HCT116 (cell line): ENCODE measurements at regions not wholly inside any gene's neighbourhood (a gene's known extent, or its start where the extent isn't known, plus 50 kb on each side); places are given as distances from the start of the nearest gene placed in this dataset.

ENCODE experiments used
- ATAC-seq: fragments of 200-7000 bp; cut with Tn5 transposase; 2 replicates; pipeline ENCODE4 v1.9.1; 2020; ENCODE audit warnings: mild to moderate bottlenecking, moderate library complexity
- BruUV-seq: library from RNA; stranded (reverse); fragments of 400-500 nt; replicated peaks from 2 replicates; lab custom pipeline; 2021; lab: Mats Ljungman, UMichigan
- CTCF ChIA-PET: fragments of 300-600 bp; sonication (Branson Sonifier 250); formaldehyde crosslinking; loops from one replicate; lab custom pipeline; 2021; ENCODE audit warnings: antibody characterized with exemption; lab: Charles Lee
- POLR2A ChIA-PET: fragments of 300-600, 350-600 bp; sonication (Branson Sonifier 250); formaldehyde crosslinking; loops from one replicate; lab custom pipeline; 2021; ENCODE audit warnings: antibody characterized with exemption; lab: Charles Lee
- RAD21 ChIA-PET, 2 experiments: fragments of 300-600 bp; sonication (Branson Sonifier 250); formaldehyde crosslinking; loops; one replicate each; lab custom pipeline; 2023; ENCODE audit warnings: low total read pairs in 2 of 2; ENCODE audit not compliant: uncharacterized antibody in 2 of 2, unreplicated experiment in 2 of 2, low non-redundant PET in 1 of 2; lab: Charles Lee
- DNase-seq: peaks from one replicate; pipeline ENCODE4 v3.0.0-alpha.2; 2010; ENCODE audit warnings: low read depth, low spot score
- H2AFZ ChIP-seq: fragments of 200-600 bp; shearing (Covaris generic), sonication (generic); 2 replicates; pipeline ENCODE4 v1.6.1; 2017; ENCODE audit warnings: low read depth, mixed run types, mixed read lengths, antibody characterized with exemption, low read length; ENCODE audit not compliant: poor library complexity, severe bottlenecking
- H3K27ac ChIP-seq: 2 replicates; pipeline ENCODE4 v1.5.1; 2012; ENCODE audit warnings: low read depth, low read length
- H3K27me3 ChIP-seq: fragments of 200-600 bp; sonication (generic); 2 replicates; pipeline ENCODE4 v1.6.1; 2016; ENCODE audit warnings: mixed run types, low read length, mixed read lengths; ENCODE audit not compliant: insufficient read depth
- H3K36me3 ChIP-seq, 2 experiments: fragments of 200-500 bp in 1 of 2; fragments of 200-600 bp in 1 of 2; sonication (Bioruptor generic) in 1 of 2; sonication (generic) in 1 of 2; 2 replicates each; pipeline versions ENCODE4 v1.5.1 to v1.6.1; 2014 to 2016; ENCODE audit warnings: low read length in 2 of 2, inconsistent platforms in 1 of 2, mixed read lengths in 1 of 2, mixed run types in 1 of 2; ENCODE audit not compliant: insufficient read depth in 2 of 2, control insufficient read depth in 1 of 2
- H3K4me1 ChIP-seq, 2 experiments: fragments of 200-600 bp in 1 of 2; sonication (generic) in 1 of 2; 2 replicates each; pipeline versions ENCODE4 v1.5.1 to v1.6.1; 2012 to 2017; ENCODE audit warnings: low read length in 2 of 2, inconsistent platforms in 1 of 2, mild to moderate bottlenecking in 1 of 2, mixed read lengths in 1 of 2, mixed run types in 1 of 2, moderate library complexity in 1 of 2; ENCODE audit not compliant: insufficient read depth in 2 of 2, control insufficient read depth in 1 of 2
- H3K4me2 ChIP-seq: fragments of 200-600 bp; sonication (generic); 2 replicates; pipeline ENCODE4 v1.6.1; 2017; ENCODE audit warnings: mixed run types, low read length, mixed read lengths
- H3K4me3 ChIP-seq, 2 experiments: fragments of 200-600 bp in 1 of 2; sonication (generic) in 1 of 2; replicated peaks in 1 of 2; 2 replicates each; pipeline ENCODE4 v1.5.1; 2011 to 2016; ENCODE audit warnings: low read length in 2 of 2, control low read depth in 1 of 2, low read depth in 1 of 2, mild to moderate bottlenecking in 1 of 2, mixed read lengths in 1 of 2, mixed run types in 1 of 2
- H3K79me2 ChIP-seq: fragments of 200-600 bp; sonication (generic); 2 replicates; pipeline ENCODE4 v1.6.1; 2017; ENCODE audit warnings: mild to moderate bottlenecking, mixed run types, low read length, moderate library complexity, mixed read lengths; ENCODE audit not compliant: insufficient read depth
- H3K9ac ChIP-seq: fragments of 200-600 bp; sonication (generic); 2 replicates; pipeline ENCODE4 v1.6.1; 2016; ENCODE audit warnings: low read length, mixed read lengths
- H3K9me2 ChIP-seq: fragments of 200-600 bp; sonication (generic), shearing (Covaris generic); 2 replicates; pipeline ENCODE4 v1.6.1; 2017; ENCODE audit warnings: mixed run types, mild to moderate bottlenecking, moderate library complexity; ENCODE audit not compliant: insufficient read depth
- H3K9me3 ChIP-seq, 2 experiments: fragments of 200-500 bp in 1 of 2; fragments of 200-600 bp in 1 of 2; sonication (Bioruptor generic) in 1 of 2; sonication (generic) in 1 of 2; 2 replicates each; pipeline ENCODE4 v1.6.1; 2014 to 2017; ENCODE audit warnings: low read length in 2 of 2, mixed read lengths in 2 of 2, inconsistent platforms in 1 of 2, low read depth in 1 of 2, mild to moderate bottlenecking in 1 of 2, mixed run types in 1 of 2, moderate library complexity in 1 of 2; ENCODE audit not compliant: control insufficient read depth in 1 of 2, insufficient read depth in 1 of 2
- H4K20me1 ChIP-seq: fragments of 200-600 bp; sonication (generic), shearing (Covaris generic); 2 replicates; pipeline ENCODE4 v1.6.1; 2017; ENCODE audit warnings: mixed run types, mild to moderate bottlenecking, moderate library complexity; ENCODE audit not compliant: insufficient read depth
- ATF3 ChIP-seq: IDR thresholded peaks from 2 replicates; pipeline ENCODE4 v1.6.1; 2012
- CBX3 ChIP-seq: IDR thresholded peaks from 2 replicates; pipeline ENCODE4 v1.6.1; 2012; ENCODE audit warnings: low read depth
- CEBPB ChIP-seq: IDR thresholded peaks from 2 replicates; pipeline ENCODE4 v1.6.1; 2012; ENCODE audit warnings: low read depth
- EGR1 ChIP-seq: IDR thresholded peaks from 2 replicates; pipeline ENCODE4 v1.6.1; 2012; ENCODE audit warnings: low read depth
- ELF1 ChIP-seq: IDR thresholded peaks from 2 replicates; pipeline ENCODE4 v1.6.1; 2012; ENCODE audit warnings: low read depth, borderline replicate concordance
- EZH2phosphoT487 ChIP-seq: fragments of 200-600 bp; IDR thresholded peaks from 2 replicates; pipeline ENCODE4 v1.6.1; 2018; ENCODE audit warnings: antibody characterized with exemption, borderline replicate concordance
- JUND ChIP-seq: IDR thresholded peaks from 2 replicates; pipeline ENCODE4 v1.6.1; 2012
- MAX ChIP-seq: IDR thresholded peaks from 2 replicates; pipeline ENCODE4 v1.6.1; 2012
- POLR2A ChIP-seq: IDR thresholded peaks from 2 replicates; pipeline ENCODE4 v1.7.0; 2011; ENCODE audit warnings: borderline replicate concordance; ENCODE audit not compliant: insufficient read depth, insufficient read length; ENCODE audit errors: extremely low read depth
- RAD21 ChIP-seq: IDR thresholded peaks from 2 replicates; pipeline ENCODE4 v1.6.1; 2012; ENCODE audit warnings: low read depth, mild to moderate bottlenecking
- SIN3A ChIP-seq: IDR thresholded peaks from 2 replicates; pipeline ENCODE4 v1.6.1; 2012; ENCODE audit warnings: low read depth
- SRF ChIP-seq: IDR thresholded peaks from 2 replicates; pipeline ENCODE4 v1.6.1; 2012; ENCODE audit warnings: low read depth
- TCF7L2 ChIP-seq: IDR thresholded peaks from 2 replicates; pipeline ENCODE4 v1.7.0; 2011; ENCODE audit warnings: borderline replicate concordance, inconsistent platforms; ENCODE audit not compliant: insufficient read depth, insufficient read length; ENCODE audit errors: extremely low read depth
- ZFX ChIP-seq: fragments of 450-650 bp; IDR thresholded peaks from 2 replicates; pipeline ENCODE4 v1.6.1; 2017
- ZNF274 ChIP-seq: fragments of 200-500 bp; sonication (Bioruptor generic); IDR thresholded peaks from 2 replicates; pipeline ENCODE4 v1.6.1; 2014; ENCODE audit warnings: mild to moderate bottlenecking, low read depth, low read length, inconsistent platforms
- intact Hi-C: fragments of 100-400 bp; cut with micrococcal nuclease; formaldehyde crosslinking; loops from 2 replicates; pipeline ENCODE4 v1.10.0; 2022
- TF ChIP-seq, protein P1 (sequence below): IDR thresholded peaks from 2 replicates; pipeline ENCODE4 v1.6.1; 2012; ENCODE audit warnings: low read depth
- TF ChIP-seq, protein P2 (sequence below): IDR thresholded peaks from 2 replicates; pipeline ENCODE4 v1.6.1; 2011; ENCODE audit warnings: mild to moderate bottlenecking, low read length, moderate library complexity; ENCODE audit not compliant: insufficient replicate concordance; ENCODE audit errors: extremely low read depth

DNA sequence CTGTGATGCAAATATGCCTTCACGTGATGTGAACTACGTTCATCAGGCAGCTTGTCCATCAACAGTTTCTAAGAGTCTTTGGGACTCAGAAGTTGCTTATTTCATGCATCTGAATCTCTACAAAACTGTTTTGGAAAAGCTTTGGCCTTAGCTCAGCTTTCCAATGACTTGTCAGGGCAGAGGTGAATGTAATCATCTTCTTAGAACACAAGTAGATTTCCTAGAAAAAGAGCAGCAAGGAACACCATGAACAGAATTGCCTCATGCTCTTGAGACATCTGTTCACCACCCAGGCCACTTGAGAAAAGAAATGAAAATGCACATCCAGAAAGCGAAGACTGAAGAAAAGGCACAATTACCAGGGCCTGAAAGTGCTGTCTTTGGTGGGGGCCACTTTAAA lies 105.8 kb upstream of the PDHA1 start:
- intact Hi-C loops: no loop called here
- RAD21 ChIA-PET: no interaction called here
- ATAC-seq (no peak), DNase-seq (no peak)
- H4K20me1 ChIP-seq: no peaks in the 10 kb centered on the region
- no peak overlapping the region for H3K27ac ChIP-seq
- H3K9ac ChIP-seq: no peak overlapping the region
- no peak overlapping the region for H3K4me3 ChIP-seq
- H3K36me3 ChIP-seq: no peaks in the 10 kb centered on the region
- TF ChIP-seq JUND (no peak), ZFX (no peak), CBX3 (no peak), EGR1 (no peak)
- POLR2A ChIA-PET: no interaction called here
- BruUV-seq: no TSS peak
- H3K4me2 ChIP-seq: no peak overlapping the region
- H3K79me2 ChIP-seq: no peaks in the 10 kb centered on the region
- H3K4me1 ChIP-seq: no peaks in the 10 kb centered on the region
- no peaks in the 10 kb centered on the region for H3K27me3 ChIP-seq
- H3K9me2 ChIP-seq: no peaks in the 10 kb centered on the region
- no peaks in the 10 kb centered on the region for H3K9me3 ChIP-seq
- H2AFZ ChIP-seq: no peak overlapping the region
- CTCF ChIA-PET: no interaction called here

- H3K27ac ChIP-seq: no peak overlapping the region
- H3K4me1 ChIP-seq: no peaks in the 10 kb centered on the region
- no peak overlapping the region for H3K4me2 ChIP-seq
- no peaks in the 10 kb centered on the region for H3K9me2 ChIP-seq
- ChIA-PET CTCF (no interaction called here), POLR2A (no interaction called here), RAD21 (no interaction called here)
- no peaks in the 10 kb centered on the region for H3K9me3 ChIP-seq
- ATAC-seq: no peak
- H3K79me2 ChIP-seq: no peaks in the 10 kb centered on the region
- no peaks in the 10 kb centered on the region for H3K27me3 ChIP-seq
- TF ChIP-seq TCF7L2 (no peak), EGR1 (no peak), CBX3 (no peak), ELF1 (no peak), ZNF274 (no peak), CEBPB (no peak), SIN3A (no peak), MAX (no peak), SRF (no peak), POLR2A (no peak), EZH2phosphoT487 (no peak), JUND (no peak), RAD21 (no peak), ATF3 (no peak)
- TF ChIP-seq, protein P1, sequence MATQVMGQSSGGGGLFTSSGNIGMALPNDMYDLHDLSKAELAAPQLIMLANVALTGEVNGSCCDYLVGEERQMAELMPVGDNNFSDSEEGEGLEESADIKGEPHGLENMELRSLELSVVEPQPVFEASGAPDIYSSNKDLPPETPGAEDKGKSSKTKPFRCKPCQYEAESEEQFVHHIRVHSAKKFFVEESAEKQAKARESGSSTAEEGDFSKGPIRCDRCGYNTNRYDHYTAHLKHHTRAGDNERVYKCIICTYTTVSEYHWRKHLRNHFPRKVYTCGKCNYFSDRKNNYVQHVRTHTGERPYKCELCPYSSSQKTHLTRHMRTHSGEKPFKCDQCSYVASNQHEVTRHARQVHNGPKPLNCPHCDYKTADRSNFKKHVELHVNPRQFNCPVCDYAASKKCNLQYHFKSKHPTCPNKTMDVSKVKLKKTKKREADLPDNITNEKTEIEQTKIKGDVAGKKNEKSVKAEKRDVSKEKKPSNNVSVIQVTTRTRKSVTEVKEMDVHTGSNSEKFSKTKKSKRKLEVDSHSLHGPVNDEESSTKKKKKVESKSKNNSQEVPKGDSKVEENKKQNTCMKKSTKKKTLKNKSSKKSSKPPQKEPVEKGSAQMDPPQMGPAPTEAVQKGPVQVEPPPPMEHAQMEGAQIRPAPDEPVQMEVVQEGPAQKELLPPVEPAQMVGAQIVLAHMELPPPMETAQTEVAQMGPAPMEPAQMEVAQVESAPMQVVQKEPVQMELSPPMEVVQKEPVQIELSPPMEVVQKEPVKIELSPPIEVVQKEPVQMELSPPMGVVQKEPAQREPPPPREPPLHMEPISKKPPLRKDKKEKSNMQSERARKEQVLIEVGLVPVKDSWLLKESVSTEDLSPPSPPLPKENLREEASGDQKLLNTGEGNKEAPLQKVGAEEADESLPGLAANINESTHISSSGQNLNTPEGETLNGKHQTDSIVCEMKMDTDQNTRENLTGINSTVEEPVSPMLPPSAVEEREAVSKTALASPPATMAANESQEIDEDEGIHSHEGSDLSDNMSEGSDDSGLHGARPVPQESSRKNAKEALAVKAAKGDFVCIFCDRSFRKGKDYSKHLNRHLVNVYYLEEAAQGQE: no peak
- TF ChIP-seq, protein P2, sequence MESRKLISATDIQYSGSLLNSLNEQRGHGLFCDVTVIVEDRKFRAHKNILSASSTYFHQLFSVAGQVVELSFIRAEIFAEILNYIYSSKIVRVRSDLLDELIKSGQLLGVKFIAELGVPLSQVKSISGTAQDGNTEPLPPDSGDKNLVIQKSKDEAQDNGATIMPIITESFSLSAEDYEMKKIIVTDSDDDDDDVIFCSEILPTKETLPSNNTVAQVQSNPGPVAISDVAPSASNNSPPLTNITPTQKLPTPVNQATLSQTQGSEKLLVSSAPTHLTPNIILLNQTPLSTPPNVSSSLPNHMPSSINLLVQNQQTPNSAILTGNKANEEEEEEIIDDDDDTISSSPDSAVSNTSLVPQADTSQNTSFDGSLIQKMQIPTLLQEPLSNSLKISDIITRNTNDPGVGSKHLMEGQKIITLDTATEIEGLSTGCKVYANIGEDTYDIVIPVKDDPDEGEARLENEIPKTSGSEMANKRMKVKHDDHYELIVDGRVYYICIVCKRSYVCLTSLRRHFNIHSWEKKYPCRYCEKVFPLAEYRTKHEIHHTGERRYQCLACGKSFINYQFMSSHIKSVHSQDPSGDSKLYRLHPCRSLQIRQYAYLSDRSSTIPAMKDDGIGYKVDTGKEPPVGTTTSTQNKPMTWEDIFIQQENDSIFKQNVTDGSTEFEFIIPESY: no peak
- TF ChIP-seq, all 23 proteins: peak for 0
- no peaks in the 10 kb centered on the region for H3K36me3 ChIP-seq
- no peaks in the 10 kb centered on the region for H4K20me1 ChIP-seq
- H3K9ac ChIP-seq: no peak overlapping the region
- no TSS peak for BruUV-seq
- H2AFZ ChIP-seq: no peak overlapping the region
- H3K4me3 ChIP-seq: no peak overlapping the region
- DNase-seq: no peak
- intact Hi-C loops: no loop called here
Observed at GRCh38 chrX:19243431-19243830, 100.3 kb upstream of the PDHA1 start.
